ENCODE measurements at regions not wholly inside any gene's neighbourhood (a gene's known extent, or its start where the extent isn't known, plus 50 kb on each side); places are given as distances from the start of the nearest gene placed in this dataset.

- no peak for TF ChIP-seq CTCF (IDR thresholded peaks at IDR 0.05; ENCODE audit: low read length)
- no peak for TF ChIP-seq EZH2 (IDR thresholded peaks at IDR 0.05; ENCODE audit: borderline replicate concordance, low read length)
Measured at GRCh38 chr12:124126950-124127655, 154.1 kb downstream of the ZNF664 start.
